Activated CD8-positive, alpha-beta memory T cell treated with anti-CD3 and anti-CD28 coated beads, Interleukin-2, amount 50 U/mL, for 1 hour (primary cell): ENCODE measurements at regions not wholly inside any gene's neighbourhood (a gene's known extent, or its start where the extent isn't known, plus 50 kb on each side); places are given as distances from the start of the nearest gene placed in this dataset.

ENCODE experiments used
- DNase-seq: peaks from one replicate; pipeline ENCODE4 v3.0.0-alpha.2; 2020; ENCODE audit errors: extremely low read depth

DNA sequence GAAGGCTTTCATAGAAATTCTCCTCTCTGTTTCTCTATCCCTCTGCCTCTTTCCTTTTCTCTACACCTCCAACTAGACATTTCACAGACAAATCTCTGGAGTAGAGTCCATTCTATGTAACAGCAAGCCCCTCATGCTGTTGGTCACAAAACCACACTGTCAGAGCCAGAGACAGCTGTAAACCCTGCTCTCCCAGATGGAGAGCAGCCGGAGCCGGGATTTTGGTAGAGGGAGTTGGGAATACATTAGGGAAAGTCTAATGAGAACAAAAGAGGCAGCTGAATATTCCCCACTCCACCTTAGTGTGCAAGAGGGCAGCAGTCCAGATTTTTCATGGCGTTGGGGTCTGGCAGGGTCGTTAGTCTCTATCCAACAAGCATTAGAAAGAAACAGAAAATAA lies 68.3 kb upstream of the EDN1 start:
- no peak for DNase-seq

DNA sequence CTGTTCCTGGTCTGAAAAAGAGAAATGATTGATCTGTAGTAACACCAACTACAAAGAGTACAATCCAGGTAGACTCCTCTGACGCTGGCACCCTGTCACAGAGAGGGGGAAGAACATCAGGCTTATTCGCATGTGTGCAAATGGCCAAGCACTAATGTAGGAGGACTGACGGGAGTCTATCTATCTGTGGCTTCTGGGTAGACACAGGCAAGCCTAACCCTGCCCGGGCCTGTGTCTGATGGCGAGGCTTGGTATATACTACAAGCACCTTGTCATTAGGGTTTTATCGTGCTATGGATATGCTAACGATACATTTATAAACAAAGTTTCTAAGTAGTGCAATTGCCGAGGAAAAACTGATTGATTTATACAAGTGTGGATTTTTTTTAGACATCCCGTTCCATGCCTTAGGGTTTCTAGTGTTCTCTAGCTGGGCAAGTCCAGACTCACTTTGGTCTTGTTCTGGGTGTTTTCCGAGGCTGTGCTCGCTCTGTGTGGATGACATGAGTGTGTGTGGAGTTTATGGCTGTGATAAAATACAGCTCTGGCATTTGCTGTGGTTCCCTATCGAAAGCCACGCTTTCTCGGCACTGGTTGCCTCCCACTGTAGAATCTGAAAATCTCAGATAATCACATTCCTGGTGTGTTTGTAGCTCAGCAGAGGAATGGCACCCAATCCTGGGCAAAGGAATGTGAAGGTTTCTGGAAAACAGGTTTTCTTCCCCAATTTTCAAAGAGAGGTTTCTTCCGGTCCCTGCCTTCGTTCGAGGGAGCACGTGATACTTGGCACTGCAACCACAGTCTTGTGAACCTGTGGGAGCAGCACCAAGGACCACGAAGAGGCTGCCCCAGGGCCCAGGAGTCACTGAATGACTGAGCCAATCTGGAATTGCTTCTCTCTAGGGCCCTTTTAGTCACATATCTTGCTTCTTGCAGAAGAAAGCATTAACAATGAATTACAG lies 67.5 kb upstream of the EDN1 start:
- no peak for DNase-seq

DNA sequence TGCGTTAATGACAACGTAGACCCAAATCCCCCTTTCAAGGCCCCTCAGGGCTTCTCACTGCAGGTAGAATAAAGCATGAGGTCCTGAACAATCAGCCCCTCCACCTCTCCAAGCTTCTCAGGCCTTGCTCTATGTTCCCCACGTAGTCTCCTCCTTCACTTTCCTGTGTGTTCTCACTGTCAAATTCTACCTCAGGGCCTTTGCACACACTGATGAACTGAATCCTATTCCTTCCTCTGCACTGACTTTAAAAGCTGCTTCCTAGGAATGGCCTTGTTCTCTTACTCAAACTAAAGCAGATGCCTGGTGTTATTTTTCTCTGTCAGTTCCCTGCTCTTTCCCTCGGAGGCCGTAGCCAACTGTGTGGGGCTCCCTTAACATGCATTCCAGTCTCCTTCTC lies 66.8 kb upstream of the EDN1 start:
- no peak for DNase-seq

DNA sequence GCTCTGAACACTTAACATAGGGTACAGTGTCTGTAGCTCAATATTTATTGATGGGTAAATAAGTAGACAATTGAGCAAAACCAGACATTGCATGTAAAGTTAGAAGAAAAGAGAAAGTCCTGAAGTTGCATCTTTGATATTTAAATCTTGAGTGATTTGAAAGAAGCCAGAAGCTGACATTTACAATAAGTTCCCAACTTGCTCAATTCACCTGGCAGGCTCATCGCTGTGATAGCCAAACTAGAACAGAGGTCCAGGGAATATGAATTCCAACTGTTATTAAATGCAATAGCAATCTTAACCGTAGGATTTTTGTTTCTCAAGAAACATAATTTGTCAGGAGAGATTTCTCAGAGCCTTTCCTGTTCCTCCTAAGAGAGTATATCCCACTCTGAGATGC lies 65.9 kb upstream of the EDN1 start:
- no peak for DNase-seq

DNA sequence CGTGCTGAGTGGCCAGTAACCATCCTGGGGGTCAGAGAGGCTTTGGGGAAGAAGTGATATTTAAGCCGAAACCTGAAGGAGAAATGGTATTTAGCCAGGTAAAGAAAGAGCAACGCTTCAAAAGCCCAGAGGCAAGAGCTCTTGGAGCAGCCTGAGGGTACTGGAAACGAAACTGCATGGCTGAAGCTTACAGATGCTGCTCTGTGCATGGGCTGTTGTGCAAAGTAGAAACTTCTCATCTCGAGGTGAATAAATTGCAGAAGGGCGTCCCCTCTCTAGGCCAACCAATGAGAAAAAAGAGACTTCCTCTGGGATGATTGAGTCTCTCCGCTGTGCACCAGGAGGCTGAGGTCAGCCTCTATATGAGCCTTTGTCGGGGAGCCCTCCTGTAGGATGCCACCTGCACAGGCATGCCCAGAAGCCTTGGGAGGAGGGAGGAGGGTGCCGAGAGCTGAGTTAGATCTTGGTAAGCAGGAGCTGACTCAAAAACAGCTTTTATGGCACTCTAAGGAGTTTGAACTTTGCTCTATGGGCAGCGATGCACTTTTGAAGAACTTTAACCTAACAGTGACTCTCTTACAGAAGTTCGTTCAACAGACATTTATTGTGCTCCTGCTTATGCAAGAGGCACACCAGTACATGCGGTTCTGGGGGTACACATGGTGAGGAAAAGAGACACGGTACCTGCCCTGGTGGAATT lies 61.6 kb upstream of the EDN1 start:
- DNase-seq, result no peak

DNA sequence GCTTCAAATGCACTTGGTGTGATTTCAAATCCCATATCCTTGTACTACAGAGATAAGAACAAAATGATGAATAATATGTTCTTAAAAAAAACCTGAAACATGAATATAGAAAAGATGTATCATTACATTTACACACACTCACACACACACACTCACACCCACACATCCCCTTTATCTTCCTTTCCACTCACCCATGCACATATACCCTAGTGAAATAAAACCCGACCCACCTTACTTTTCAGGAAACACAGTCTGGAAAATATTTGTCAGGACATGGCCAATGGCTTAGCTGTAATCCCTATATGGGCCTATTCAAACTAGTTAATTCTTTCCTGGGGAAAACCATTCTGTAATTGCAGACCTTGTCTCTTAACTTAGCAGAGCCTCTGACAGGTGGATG lies 60.8 kb upstream of the EDN1 start:
- no peak for DNase-seq

DNA sequence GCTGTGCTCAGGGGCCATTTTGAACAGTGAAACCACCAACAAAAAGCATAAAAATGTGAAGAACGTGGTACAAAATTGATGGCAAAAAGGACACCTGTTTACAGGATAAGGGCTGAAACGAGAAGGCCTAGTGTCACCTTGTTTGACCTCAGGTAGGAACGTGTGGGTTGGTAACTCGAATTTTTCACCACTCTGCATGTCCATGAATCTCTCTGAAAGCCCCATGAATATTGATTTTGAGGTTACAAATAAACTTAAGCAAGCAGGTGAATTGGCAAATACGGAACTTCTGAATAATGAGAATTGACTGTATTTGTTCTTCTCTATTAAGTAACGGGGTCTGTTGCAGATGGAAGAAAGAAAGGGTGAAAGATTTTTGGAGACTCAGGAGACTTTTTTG lies 59.6 kb upstream of the EDN1 start:
- DNase-seq, result no peak

DNA sequence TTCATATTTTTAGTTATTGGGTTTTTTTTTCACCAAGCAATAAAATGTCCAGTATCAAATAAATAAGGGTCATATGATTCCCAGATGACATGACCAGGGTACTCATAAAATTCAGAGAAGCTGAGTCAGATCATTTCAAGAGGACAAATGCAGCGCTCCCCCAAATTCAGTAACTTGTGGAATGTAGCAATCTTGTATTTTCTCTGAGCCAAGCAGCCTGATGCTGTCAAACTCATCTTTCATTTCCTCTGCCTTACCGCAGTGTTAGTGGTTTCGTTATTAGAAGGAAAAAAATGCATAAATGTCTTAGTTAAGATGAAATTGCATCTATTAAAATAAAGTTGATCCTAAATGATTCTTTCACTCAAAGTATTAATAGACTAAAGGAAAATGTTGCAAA lies 57.8 kb upstream of the EDN1 start:
- no peak for DNase-seq

DNA sequence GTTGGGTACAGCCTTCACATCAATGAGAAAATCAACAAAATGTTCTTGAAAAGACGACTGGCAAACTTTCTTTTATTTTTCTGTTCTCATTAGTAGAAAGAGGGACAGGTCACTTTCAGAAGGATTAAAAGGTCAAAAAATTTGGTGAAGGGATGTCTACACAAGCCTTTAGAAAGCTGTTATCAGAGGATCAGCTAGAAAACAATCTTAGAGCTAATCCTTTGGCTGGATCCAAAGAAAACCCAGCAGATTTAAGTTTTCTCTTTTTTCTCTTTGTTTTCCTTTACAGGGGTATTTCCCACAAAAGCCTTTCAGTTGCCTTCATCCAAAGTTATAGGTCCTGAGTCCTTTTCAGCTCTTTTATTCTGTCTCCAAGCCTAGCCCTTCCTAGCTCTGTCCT lies 57.3 kb upstream of the EDN1 start:
- DNase-seq, result no peak

DNA sequence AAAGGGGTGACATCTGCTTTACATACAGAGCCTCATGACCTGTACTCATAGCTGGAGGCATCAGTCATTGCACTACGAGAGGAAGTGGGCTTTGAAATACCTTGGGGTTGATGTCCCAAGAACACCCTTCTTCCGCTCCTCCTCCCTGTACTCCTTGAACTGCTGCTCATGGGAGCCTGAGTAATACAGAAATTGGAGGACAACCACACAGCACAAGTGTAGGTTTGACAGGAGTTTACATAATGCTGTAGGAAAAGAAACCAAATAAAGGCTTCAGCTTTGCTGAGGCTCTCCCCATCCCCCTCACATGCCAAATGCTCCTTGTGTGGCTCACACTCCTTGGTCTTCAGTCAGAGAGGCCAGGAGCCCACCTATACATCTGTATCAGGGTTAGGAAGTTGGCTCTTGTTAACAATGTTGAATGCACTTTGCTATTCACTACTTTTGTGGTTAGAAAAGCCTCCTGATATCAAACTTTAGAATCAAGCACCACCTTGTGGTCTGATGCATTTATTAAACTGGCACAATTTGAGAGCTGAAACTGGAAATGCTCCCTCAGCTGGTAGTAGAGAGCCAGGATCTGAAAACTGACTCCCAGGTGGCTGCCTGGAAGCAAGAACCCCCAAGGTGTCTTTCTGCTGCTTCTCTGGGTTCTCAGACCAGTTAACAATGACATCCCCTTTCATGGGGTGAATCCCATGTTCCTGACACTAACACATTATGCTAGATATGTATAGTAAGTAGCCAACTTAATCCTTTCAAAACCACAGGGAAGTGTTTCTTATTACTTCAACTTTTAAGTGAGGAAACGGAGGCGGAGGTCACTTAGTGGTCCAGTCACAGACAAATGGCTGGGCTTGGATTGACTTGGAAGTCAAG lies 56.2 kb upstream of the EDN1 start:
- peak; percentile 14 for DNase-seq

DNA sequence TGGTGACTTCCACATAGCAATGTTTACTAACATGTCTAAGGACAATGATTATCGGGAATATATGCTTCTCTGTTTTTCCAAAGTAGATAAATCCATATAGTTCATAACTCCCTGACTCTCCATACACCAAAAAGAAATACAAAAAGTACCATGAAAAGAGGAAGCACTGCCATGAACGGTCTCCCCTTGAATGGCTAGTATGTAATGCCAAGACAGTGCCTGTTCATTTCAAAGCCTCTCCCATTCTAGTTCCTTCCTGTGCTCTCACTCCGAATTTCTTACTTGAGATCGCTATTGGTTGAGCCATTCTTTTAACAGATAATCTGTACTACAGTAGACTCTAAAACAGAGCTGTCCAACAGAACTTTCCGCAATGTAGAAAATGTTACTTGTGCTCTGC lies 54.8 kb upstream of the EDN1 start:
- DNase-seq, result no peak

DNA sequence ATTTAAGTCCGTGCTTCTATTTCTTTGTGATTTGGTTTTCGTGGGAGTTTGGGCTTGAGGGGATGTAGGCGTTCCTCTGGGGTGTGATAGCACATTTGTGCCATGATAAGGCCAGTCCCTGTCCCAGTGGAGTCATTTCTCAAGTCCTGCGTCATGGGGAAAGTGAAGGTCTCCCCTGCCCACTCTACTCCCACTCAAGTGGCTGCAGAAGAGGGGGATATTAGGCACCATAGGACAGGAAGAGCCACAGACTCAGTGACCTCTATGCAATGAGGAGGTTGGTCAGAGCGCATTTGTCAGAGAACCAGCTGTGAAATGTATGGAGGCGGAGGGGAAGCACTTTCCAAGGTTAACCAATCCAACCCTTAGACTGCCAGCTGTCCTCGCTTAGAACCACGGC lies 51.9 kb upstream of the EDN1 start:
- no peak for DNase-seq
